Gastroesophageal sphincter (tissue), 3 donors: ENCODE measurements at regions not wholly inside any gene's neighbourhood (a gene's known extent, or its start where the extent isn't known, plus 50 kb on each side); places are given as distances from the start of the nearest gene placed in this dataset.

Experiments
- EP300 ChIP-seq: sonication (generic); formaldehyde crosslinking; IDR thresholded peaks from one replicate; pipeline ENCODE4 v1.6.1; 2017; ENCODE audit warnings: antibody characterized with exemption, mild to moderate bottlenecking
- POLR2A ChIP-seq, 2 donors: fragments of 450-650 bp; IDR thresholded peaks; one replicate each; pipeline ENCODE4 v1.6.1; 2017; ENCODE audit warnings: antibody characterized with exemption in 2 of 2, mild to moderate bottlenecking in 2 of 2, moderate library complexity in 1 of 2
- POLR2AphosphoS5 ChIP-seq: sonication (generic); formaldehyde crosslinking; IDR thresholded peaks from one replicate; pipeline ENCODE4 v1.6.1; 2017; ENCODE audit warnings: antibody characterized with exemption
- TF ChIP-seq, protein P1 (sequence below), 4 experiments: fragments of 200-600 bp in 2 of 4; fragments of 450-650 bp in 2 of 4; sonication (generic) in 1 of 4; IDR thresholded peaks; one replicate each; pipeline ENCODE4 v1.5.1; 2017 to 2019; ENCODE audit warnings: antibody characterized with exemption in 4 of 4, mild to moderate bottlenecking in 2 of 4, moderate library complexity in 2 of 4

- TF ChIP-seq POLR2A (IDR thresholded peaks at IDR 0.05) (no peak), POLR2AphosphoS5 (no peak), EP300 (no peak)
- TF ChIP-seq, protein P1, sequence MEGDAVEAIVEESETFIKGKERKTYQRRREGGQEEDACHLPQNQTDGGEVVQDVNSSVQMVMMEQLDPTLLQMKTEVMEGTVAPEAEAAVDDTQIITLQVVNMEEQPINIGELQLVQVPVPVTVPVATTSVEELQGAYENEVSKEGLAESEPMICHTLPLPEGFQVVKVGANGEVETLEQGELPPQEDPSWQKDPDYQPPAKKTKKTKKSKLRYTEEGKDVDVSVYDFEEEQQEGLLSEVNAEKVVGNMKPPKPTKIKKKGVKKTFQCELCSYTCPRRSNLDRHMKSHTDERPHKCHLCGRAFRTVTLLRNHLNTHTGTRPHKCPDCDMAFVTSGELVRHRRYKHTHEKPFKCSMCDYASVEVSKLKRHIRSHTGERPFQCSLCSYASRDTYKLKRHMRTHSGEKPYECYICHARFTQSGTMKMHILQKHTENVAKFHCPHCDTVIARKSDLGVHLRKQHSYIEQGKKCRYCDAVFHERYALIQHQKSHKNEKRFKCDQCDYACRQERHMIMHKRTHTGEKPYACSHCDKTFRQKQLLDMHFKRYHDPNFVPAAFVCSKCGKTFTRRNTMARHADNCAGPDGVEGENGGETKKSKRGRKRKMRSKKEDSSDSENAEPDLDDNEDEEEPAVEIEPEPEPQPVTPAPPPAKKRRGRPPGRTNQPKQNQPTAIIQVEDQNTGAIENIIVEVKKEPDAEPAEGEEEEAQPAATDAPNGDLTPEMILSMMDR (IDR thresholded peaks at IDR 0.05), result no peak
Observed at GRCh38 chr10:3945026-3945425, 160.0 kb upstream of the KLF6 start.
